GM21360 (cell line): ENCODE measurements at regions not wholly inside any gene's neighbourhood (a gene's known extent, or its start where the extent isn't known, plus 50 kb on each side); places are given as distances from the start of the nearest gene placed in this dataset.

ENCODE experiments used
- ATAC-seq: cut with Tn5 transposase; IDR thresholded peaks from one replicate; pipeline ENCODE4 v1.9.1; 2021; ENCODE audit warnings: mild to moderate bottlenecking, moderate library complexity; ENCODE audit not compliant: unreplicated experiment

DNA sequence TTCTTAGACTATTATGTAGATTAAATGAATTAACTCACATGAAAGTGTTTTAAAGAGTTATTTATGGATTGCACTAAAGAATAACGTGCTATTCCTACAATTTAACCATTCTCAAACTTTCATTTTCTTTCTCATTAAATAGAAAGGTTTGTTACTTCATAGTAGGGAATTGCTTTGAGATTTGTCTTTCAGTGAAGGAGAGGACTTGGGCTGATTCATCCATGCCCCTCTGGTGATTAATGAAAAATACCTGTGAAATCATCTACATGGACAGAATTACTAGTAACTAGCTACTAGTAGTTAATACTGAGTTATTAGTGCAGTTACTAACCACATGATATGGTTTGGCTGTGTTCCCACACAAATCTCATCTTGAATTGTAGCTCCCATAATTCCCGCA, 275.8 kb upstream of the CDH20 start:
- no peak for ATAC-seq

DNA sequence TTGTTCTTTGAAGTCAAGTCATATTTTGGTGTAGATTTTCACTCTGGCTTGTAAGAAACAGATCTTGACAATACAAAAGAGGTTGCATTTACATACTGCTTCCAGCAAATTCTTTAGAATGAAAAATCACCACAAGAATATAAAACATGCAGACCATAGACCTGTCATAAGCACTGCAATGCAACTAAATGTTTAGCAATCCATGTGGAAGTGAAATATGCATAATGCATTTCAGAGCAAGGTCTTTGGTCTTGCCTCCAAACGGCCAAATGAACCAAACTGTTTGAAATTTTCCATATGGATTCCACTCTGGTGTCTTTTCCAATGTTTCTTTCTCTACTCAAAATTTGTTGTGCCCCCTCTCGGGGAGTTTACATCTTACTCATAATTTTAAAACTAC, 271.0 kb upstream of the CDH20 start:
- no peak for ATAC-seq

DNA sequence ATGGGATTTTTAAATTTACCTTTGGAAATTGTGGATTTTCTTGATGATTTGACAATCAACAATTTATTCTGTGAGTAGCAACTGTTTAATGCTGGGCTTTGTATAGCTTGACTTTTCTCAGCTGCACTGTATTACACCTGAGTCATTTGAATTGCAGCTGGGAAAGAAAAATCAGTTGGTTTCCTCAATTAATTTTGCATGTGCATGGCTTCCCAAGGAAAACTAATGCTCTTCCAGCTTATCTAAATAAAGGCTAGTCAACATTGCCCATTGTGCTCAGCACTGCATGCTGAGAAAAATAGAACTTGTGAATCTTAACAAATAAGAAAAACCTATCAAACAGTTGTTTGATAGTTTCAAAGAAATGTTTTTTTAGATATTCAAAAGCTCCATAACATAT, 268.3 kb upstream of the CDH20 start:
- no peak for ATAC-seq

DNA sequence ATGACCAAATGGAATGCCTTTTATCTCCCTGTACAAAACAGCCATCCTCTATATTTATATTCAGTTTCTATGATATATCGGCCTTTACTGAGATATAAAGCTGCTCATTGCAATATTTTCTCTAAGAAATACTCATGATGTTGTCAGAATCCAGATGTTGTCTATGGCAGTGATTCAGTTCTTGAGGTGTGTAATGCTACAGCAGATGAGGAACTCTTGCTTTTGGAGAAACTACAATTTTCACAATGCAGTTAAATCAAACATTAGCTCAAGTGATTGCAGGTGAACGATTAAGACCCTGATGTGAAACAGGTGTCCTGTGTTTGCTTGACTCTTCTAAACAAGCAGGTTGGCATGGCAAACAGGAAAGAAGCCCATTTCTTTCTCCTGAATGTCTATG, 256.2 kb upstream of the CDH20 start:
- ATAC-seq: no peak

DNA sequence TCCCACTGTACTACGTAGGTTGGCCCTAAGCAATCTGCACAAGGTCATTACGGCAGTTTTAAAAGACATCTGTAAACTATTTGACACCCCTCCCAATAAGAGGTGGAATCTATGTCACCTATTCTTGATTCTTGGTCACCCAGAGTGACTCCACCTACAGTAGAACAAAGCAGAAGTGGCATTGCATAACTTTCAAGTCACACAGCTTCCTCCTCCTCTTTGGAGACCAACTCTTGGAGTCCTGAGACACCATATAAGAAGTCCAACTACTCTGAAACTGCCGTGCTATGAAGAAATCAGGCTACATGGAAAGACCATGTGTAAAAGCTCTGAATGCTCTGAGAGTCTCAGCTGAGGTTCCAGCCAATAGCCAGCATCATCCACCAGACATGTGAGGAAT, 253.5 kb upstream of the CDH20 start:
- no peak for ATAC-seq

- ATAC-seq: no peak
These were observed 252.2 kb upstream of the CDH20 start for GRCh38 chr18:61080954-61081528.

GRCh38 chr18:61082976-61083630, 250.1 kb upstream of the CDH20 start:
- ATAC-seq: no peak

GRCh38 chr18:61085036-61085435, 248.2 kb upstream of the CDH20 start:
- ATAC-seq: no peak

DNA sequence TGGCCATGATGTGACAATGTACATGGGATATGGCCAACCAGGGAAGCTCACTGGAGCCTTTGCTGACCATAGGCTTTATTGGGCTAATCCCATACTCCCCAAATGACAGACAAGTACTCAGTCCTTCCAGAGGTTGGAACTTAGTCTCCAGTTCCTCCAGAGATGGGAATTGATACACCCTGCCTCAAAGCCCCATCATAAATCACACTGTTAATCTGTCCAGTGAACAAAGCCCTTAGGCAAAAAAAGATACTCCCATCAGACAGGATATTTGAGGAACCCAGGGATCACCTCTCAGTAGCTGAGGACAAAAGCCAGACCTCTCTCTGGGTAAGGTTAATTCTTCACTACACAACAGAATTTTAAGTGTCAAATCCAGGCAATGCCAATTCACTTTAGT, 247.5 kb upstream of the CDH20 start:
- ATAC-seq: no peak

- no peak for ATAC-seq
These were observed 246.6 kb upstream of the CDH20 start for GRCh38 chr18:61086657-61087056.

DNA sequence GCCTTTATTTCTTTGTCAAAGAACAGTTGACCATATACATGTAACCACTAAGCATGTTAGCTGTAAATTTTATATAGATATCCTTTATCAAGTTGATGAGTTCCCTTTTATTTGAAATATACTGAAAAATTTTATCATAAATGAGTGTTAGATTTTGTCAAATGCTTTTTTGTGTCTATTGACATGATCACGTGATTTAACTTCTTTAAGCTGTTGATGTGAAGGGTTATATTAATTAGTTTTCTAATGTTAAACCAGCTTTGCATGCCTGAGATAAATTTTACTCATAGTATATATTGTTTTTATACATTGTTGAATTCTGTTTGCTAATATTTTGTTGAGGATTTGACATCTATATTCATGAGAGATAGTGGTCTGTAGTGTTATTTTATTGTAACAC, 241.9 kb upstream of the CDH20 start:
- no peak for ATAC-seq

DNA sequence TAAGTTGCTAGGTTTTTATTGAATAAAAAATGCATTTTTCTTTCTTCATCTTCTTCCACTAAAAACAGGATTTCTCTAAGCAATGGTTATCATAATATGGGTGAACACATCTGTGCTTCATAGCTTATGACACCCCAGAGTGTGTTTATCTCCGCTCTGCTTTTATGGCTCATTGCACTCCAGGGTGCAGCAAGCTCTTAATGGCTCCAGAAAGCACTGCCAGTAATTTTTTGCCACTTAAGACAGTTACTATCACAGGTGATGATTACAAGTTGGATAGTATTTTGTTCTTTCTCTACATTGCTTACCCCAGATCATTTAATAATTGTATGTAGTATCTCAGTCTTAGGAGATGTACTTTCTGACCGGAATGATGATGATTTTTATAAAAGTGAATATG, 239.3 kb upstream of the CDH20 start:
- ATAC-seq: no peak

DNA sequence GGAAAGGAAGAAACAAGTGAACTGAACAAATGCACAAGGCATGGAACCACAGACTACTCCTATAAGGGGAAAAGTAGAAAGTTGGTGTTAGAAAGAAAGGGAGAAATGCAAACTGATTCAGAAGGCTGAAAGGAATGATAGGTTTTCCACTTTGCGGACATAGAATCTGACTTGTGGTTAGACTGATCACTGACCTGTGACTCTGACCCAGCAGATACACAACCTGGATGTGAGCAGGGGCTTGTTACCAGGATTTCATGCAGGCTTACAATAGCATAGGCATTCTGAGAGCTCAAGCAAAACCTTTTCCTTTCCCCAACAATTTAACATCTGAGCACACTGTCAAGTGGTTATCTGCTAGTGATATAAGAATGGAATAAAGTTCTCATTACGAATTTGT, 237.0 kb upstream of the CDH20 start:
- no peak for ATAC-seq

GRCh38 chr18:61107113-61107512, 226.1 kb upstream of the CDH20 start:
- no peak for ATAC-seq

DNA sequence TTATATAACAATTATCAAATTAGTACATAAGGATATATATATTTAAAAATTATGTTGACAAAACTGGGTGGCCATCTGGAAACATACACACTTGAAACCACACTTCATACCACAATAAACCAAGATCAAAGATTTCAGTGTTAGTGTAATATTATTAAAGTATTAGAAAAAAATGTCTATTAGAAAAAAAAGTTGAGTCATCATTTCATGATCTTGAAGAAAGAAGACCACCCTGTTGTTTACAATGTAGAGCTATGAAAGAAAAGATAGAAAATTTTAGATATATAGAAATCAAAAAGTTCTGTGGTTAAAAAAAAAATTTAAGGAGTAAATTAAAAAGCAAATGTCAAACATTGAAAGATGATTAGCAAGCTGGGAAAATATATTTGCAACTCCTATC, 224.5 kb upstream of the CDH20 start:
- no peak for ATAC-seq

DNA sequence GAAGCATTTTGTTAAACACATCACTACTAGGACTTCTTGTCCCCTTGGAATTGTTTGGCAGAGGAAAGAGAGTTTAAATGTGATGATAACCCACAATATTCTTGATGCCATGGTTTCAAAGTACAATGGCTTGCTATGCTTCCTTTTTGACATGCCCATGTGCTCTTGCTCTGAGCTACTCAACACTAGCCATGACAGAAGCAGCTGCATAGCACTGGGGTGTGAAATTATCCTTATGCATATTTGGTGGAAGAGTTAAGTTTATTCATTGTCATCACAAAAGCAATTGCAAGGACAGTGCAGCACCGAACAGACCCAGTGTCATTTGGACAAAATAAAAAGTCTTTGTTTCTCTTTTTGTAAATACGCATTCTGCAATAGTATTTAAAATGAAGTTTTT, 209.9 kb upstream of the CDH20 start:
- no peak for ATAC-seq

GRCh38 chr18:61127714-61128467, 205.3 kb upstream of the CDH20 start:
- ATAC-seq: no peak

DNA sequence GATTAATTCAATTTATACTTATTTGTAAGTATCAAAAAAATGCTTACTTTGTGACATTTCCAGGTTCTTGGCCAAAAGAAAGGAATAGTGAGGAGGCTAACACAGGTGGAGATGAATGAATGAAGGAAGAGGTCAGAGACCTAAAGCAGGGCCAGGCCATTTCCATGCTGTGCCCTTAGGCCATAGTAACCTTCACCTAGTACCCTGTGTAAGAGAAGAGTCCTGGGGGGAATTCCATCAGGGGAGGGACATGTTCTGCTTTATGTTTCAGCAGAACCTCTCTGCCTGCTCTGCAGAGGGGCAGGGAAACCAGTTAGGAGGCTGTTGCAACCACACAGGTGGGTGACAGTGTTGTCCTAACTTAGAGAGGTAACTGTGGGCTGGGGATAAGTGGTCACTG, 204.2 kb upstream of the CDH20 start:
- ATAC-seq: no peak

DNA sequence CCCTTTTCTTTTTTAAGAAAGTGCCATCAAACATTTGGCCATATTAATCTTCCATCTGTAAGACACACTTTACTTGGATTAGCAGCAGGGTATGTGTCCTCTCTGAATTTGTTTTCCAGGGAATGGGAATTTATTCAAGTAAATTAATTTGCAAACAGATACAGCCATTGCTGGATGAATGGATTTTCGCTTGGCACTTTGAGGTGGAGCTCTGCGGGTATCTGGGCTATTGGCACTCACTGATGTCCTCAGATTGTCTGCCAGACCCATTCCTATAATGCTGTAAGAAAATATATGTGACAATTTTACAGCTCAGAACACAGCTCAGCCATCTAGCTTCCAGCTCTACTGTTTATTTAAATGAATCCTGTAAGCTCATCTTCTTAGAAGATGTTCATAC, 201.2 kb upstream of the CDH20 start:
- ATAC-seq: no peak

DNA sequence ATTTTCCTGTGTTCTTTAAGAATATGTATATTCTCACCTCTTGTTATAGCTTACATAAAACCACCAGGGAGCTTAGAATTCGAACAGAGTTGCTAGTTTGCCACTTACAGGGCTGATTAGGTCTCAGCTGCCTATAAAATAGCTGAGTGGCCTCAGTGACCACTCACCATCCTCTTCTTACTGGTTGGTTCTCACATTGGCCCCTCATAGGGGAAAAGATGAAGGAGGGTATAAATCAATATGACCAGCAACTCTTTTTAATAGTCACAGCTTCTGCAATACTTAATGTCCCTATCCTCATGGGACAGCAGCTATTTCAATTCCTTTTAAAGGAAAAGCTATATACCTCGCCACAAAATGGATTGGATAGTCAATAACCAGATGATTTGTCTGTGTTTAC, 199.4 kb upstream of the CDH20 start:
- no peak for ATAC-seq

DNA sequence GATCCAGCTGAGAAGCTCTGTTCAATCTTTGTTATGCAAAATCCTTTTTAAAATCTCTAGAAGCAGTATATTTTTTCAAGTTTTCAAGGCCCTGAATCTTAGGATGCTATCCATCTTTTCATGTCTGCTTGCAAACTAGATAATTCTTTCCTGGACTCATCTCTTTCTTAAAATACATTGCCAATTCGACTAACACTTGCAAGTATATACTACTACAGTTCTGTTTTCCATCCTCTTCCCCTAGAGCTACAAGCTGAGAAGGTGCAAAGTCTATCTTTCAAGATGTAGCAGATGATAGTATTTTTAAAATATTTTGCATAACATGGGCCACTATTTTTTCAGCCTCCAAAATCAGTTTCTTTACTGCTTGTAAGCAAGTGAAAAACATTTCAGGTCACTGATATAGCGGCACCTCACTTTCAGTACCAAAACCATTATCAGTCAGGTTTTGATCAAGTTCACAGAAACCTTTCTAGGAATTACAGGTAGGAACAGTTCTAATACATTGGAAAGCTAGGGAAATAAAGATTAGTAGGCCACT, 196.4 kb upstream of the CDH20 start:
- no peak for ATAC-seq

- no peak for ATAC-seq
These were observed 191.5 kb upstream of the CDH20 start for GRCh38 chr18:61141691-61142090.
